WTC11 (cell line): ENCODE measurements at regions not wholly inside any gene's neighbourhood (a gene's known extent, or its start where the extent isn't known, plus 50 kb on each side); places are given as distances from the start of the nearest gene placed in this dataset.

ENCODE experiments used
- ATAC-seq: fragments of 200-7000 bp; cut with Tn5 transposase; 2 replicates; pipeline ENCODE4 v1.10.0; 2021; ENCODE audit warnings: mild to moderate bottlenecking, moderate library complexity
- CTCF ChIA-PET: fragments of 300-600 bp; sonication (Branson Sonifier 250); formaldehyde crosslinking; loops from one replicate; lab custom pipeline; 2021; ENCODE audit warnings: antibody characterized with exemption; lab: Charles Lee
- POLR2A ChIA-PET: fragments of 350-600 bp; sonication (Branson Sonifier 250); formaldehyde crosslinking; loops from one replicate; lab custom pipeline; 2021; ENCODE audit warnings: antibody characterized with exemption; lab: Charles Lee
- DNase-seq: peaks from one replicate; pipeline ENCODE4 v3.0.0; 2021; ENCODE audit warnings: low spot score
- H3K27ac Mint-ChIP-seq: 2 replicates; pipeline ENCODE4 v1.8.0; 2021; ENCODE audit warnings: mixed read lengths
- H3K27me3 Mint-ChIP-seq: 2 replicates; pipeline ENCODE4 v1.8.0; 2021; ENCODE audit warnings: low read depth, mild to moderate bottlenecking, moderate library complexity, mixed read lengths
- H3K36me3 Mint-ChIP-seq: 2 replicates; pipeline ENCODE4 v1.8.0; 2021; ENCODE audit warnings: mixed read lengths
- H3K4me1 Mint-ChIP-seq: 2 replicates; pipeline ENCODE4 v1.8.0; 2022; ENCODE audit warnings: mixed read lengths
- H3K4me3 Mint-ChIP-seq: 2 replicates; pipeline ENCODE4 v1.8.0; 2021; ENCODE audit warnings: mild to moderate bottlenecking, moderate library complexity, mixed read lengths
- H3K9me3 Mint-ChIP-seq: 2 replicates; pipeline ENCODE4 v1.8.0; 2021; ENCODE audit warnings: mixed read lengths
- FOXK1 ChIP-seq: sonication (generic); formaldehyde crosslinking; IDR thresholded peaks from 2 replicates; pipeline ENCODE4 v1.8.0; 2022; ENCODE audit warnings: mild to moderate bottlenecking, moderate library complexity, missing genetic modification reagents
- FOXP1 ChIP-seq: sonication (generic); formaldehyde crosslinking; IDR thresholded peaks from 2 replicates; pipeline ENCODE4 v1.8.0; 2022; ENCODE audit warnings: missing genetic modification reagents, mild to moderate bottlenecking, moderate library complexity, borderline replicate concordance
- IRF2 ChIP-seq: sonication (generic); formaldehyde crosslinking; IDR thresholded peaks from 2 replicates; pipeline ENCODE4 v1.8.0; 2022; ENCODE audit warnings: low read depth, missing genetic modification reagents, borderline replicate concordance
- MXD4 ChIP-seq: fragments of 250-450 bp; sonication (Bioruptor Pico); IDR thresholded peaks from 2 replicates; pipeline ENCODE4 v1.8.0; 2021; ENCODE audit warnings: mild to moderate bottlenecking, moderate library complexity, borderline replicate concordance
- NFE2L1 ChIP-seq: sonication (generic); formaldehyde crosslinking; IDR thresholded peaks from 2 replicates; pipeline ENCODE4 v1.8.1; 2023; ENCODE audit warnings: missing genetic modification reagents
- NR1H2 ChIP-seq: sonication (generic); formaldehyde crosslinking; IDR thresholded peaks from 2 replicates; pipeline ENCODE4 v1.9.0; 2021; ENCODE audit warnings: mild to moderate bottlenecking, moderate library complexity, missing genetic modification reagents
- NR3C1 ChIP-seq: sonication (generic); formaldehyde crosslinking; conservative IDR thresholded peaks from 2 replicates; pipeline ENCODE4 v1.8.1; 2023; ENCODE audit warnings: low read depth, mild to moderate bottlenecking, missing genetic modification reagents
- SMAD3 ChIP-seq: sonication (generic); formaldehyde crosslinking; IDR thresholded peaks from 2 replicates; pipeline ENCODE4 v1.8.0; 2022; ENCODE audit warnings: missing genetic modification reagents, mild to moderate bottlenecking, borderline replicate concordance
- TCF7 ChIP-seq: sonication (generic); formaldehyde crosslinking; IDR thresholded peaks from 2 replicates; pipeline ENCODE4 v1.8.0; 2022; ENCODE audit warnings: mild to moderate bottlenecking, low read depth, missing genetic modification reagents, moderate library complexity
- TEAD4 ChIP-seq: sonication (generic); formaldehyde crosslinking; IDR thresholded peaks from 2 replicates; pipeline ENCODE4 v1.8.0; 2022; ENCODE audit warnings: mild to moderate bottlenecking, missing genetic modification reagents
- TP53 ChIP-seq: sonication (generic); formaldehyde crosslinking; IDR thresholded peaks from 2 replicates; pipeline ENCODE4 v1.8.1; 2023; ENCODE audit warnings: mild to moderate bottlenecking, missing genetic modification reagents
- ZNF121 ChIP-seq: sonication (generic); formaldehyde crosslinking; IDR thresholded peaks from 2 replicates; pipeline ENCODE4 v1.8.0; 2023; ENCODE audit warnings: missing genetic modification reagents
- ZNF232 ChIP-seq: sonication (generic); formaldehyde crosslinking; IDR thresholded peaks from 2 replicates; pipeline ENCODE4 v1.8.0; 2022; ENCODE audit warnings: mild to moderate bottlenecking, missing genetic modification reagents
- ZNF263 ChIP-seq: sonication (generic); formaldehyde crosslinking; IDR thresholded peaks from 2 replicates; pipeline ENCODE4 v1.8.1; 2022; ENCODE audit warnings: low read depth, mild to moderate bottlenecking, moderate library complexity, missing genetic modification reagents
- TF ChIP-seq, protein P1 (sequence below): sonication (generic); formaldehyde crosslinking; IDR thresholded peaks from 2 replicates; pipeline ENCODE4 v1.8.0; 2022; ENCODE audit warnings: mild to moderate bottlenecking, missing genetic modification reagents
- TF ChIP-seq, protein P2 (sequence below): sonication (generic); formaldehyde crosslinking; IDR thresholded peaks from 2 replicates; pipeline ENCODE4 v1.8.0; 2022; ENCODE audit warnings: mild to moderate bottlenecking, missing genetic modification reagents
- TF ChIP-seq, protein P3 (sequence below): fragments of 250-450 bp; sonication (Bioruptor Pico); IDR thresholded peaks from 2 replicates; pipeline ENCODE4 v1.9.0; 2021; ENCODE audit warnings: moderate library complexity, mild to moderate bottlenecking, inconsistent platforms, borderline replicate concordance
- TF ChIP-seq, protein P4 (sequence below): sonication (generic); formaldehyde crosslinking; conservative IDR thresholded peaks from 2 replicates; pipeline ENCODE4 v1.8.1; 2022; ENCODE audit warnings: mild to moderate bottlenecking, missing genetic modification reagents
- TF ChIP-seq, protein P5 (sequence below): sonication (generic); formaldehyde crosslinking; IDR thresholded peaks from 2 replicates; pipeline ENCODE4 v1.8.0; 2022; ENCODE audit warnings: mild to moderate bottlenecking, missing genetic modification reagents
- TF ChIP-seq, protein P6 (sequence below): fragments of 250-450 bp; sonication (Bioruptor Pico); IDR thresholded peaks from 2 replicates; pipeline ENCODE4 v2.1.2; 2022; ENCODE audit warnings: mild to moderate bottlenecking, moderate library complexity
- TF ChIP-seq, protein P7 (sequence below): sonication (generic); formaldehyde crosslinking; IDR thresholded peaks from 2 replicates; pipeline ENCODE4 v1.8.1; 2022; ENCODE audit warnings: missing genetic modification reagents, borderline replicate concordance
- TF ChIP-seq, protein P8 (sequence below): fragments of 250-450 bp; sonication (Bioruptor Pico); IDR thresholded peaks from 2 replicates; pipeline ENCODE4 v1.8.0; 2021; ENCODE audit warnings: mild to moderate bottlenecking

DNA sequence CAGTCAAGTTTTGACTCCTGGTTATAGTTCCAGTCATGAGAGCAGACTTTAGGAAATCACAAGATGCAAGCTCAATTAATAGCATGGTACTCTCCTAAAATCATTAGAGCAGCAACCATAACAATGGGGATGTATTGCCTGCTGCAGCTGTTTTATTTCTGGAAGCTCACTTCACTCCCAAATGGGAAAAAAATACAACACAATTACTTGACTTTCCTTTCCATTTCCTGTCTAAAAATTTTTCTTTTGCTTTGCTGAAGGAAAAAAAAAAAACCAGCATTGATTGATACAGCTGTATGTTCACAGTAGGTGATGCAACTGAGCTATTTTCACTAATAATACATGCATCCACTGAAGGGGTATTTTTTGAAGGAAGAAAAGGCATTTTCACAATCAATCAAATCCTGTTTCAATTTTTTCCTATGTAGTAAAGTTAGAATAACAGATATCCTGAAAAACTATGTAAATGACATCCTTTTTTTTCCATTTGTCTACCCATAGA, 143.9 kb upstream of the NOVA1 start:
- no peak for ATAC-seq
- CTCF ChIA-PET: no interaction called here

DNA sequence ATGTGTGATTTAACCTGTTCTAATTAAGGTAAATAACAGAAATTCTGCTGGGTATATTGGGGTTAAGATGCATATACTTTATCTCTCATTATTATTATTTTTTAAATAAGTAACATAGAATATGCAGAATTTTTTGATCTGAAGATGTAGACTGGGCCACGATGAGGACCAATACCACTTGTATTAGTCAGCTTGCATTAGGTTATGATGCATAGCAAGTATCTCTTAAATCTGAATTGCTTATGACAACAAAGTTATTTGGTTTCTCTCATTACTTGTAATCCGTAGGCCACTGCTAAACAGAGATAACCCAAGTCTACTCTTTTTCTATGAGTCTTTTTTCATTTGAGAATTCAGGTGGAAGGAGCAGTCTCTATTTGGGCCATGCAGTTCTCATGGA, 145.5 kb upstream of the NOVA1 start:
- CTCF ChIA-PET: no interaction called here

More for the DNA sequence above, 143.9 kb upstream of the NOVA1 start:
- Mint-ChIP-seq H3K4me1 (no peaks in the 10 kb centered on the region), H3K27me3 (no peaks in the 10 kb centered on the region), H3K27ac (no peak overlapping the region), H3K36me3 (no peaks in the 10 kb centered on the region), H3K4me3 (no peak overlapping the region), H3K9me3 (no peaks in the 10 kb centered on the region)
- POLR2A ChIA-PET: interaction anchor here (1.0 kb wide), 1 partner anchor 14 kb away, joined by 3 read pairs; no protein-coding TSS in a partner anchor
- no peak for DNase-seq
- TF ChIP-seq, protein P1, sequence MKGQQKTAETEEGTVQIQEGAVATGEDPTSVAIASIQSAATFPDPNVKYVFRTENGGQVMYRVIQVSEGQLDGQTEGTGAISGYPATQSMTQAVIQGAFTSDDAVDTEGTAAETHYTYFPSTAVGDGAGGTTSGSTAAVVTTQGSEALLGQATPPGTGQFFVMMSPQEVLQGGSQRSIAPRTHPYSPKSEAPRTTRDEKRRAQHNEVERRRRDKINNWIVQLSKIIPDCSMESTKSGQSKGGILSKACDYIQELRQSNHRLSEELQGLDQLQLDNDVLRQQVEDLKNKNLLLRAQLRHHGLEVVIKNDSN (CRISPR knock-in tag): no peak
- TF ChIP-seq IRF2 (CRISPR knock-in tag) (no peak), ZNF121 (no peak), FOXP1 (CRISPR knock-in tag) (no peak), NR1H2 (CRISPR knock-in tag) (no peak), TEAD4 (CRISPR knock-in tag) (no peak)
- TF ChIP-seq, protein P2, sequence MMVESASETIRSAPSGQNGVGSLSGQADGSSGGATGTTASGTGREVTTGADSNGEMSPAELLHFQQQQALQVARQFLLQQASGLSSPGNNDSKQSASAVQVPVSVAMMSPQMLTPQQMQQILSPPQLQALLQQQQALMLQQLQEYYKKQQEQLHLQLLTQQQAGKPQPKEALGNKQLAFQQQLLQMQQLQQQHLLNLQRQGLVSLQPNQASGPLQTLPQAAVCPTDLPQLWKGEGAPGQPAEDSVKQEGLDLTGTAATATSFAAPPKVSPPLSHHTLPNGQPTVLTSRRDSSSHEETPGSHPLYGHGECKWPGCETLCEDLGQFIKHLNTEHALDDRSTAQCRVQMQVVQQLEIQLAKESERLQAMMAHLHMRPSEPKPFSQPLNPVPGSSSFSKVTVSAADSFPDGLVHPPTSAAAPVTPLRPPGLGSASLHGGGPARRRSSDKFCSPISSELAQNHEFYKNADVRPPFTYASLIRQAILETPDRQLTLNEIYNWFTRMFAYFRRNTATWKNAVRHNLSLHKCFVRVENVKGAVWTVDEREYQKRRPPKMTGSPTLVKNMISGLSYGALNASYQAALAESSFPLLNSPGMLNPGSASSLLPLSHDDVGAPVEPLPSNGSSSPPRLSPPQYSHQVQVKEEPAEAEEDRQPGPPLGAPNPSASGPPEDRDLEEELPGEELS (CRISPR knock-in tag): no peak
- TF ChIP-seq, protein P3, sequence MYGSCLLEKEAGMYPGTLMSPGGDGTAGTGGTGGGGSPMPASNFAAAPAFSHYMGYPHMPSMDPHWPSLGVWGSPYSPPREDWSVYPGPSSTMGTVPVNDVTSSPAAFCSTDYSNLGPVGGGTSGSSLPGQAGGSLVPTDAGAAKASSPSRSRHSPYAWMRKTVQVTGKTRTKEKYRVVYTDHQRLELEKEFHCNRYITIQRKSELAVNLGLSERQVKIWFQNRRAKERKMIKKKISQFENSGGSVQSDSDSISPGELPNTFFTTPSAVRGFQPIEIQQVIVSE (CRISPR knock-in tag): no peak
- TF ChIP-seq, protein P4, sequence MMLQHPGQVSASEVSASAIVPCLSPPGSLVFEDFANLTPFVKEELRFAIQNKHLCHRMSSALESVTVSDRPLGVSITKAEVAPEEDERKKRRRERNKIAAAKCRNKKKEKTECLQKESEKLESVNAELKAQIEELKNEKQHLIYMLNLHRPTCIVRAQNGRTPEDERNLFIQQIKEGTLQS: no peak
- TF ChIP-seq, protein P5, sequence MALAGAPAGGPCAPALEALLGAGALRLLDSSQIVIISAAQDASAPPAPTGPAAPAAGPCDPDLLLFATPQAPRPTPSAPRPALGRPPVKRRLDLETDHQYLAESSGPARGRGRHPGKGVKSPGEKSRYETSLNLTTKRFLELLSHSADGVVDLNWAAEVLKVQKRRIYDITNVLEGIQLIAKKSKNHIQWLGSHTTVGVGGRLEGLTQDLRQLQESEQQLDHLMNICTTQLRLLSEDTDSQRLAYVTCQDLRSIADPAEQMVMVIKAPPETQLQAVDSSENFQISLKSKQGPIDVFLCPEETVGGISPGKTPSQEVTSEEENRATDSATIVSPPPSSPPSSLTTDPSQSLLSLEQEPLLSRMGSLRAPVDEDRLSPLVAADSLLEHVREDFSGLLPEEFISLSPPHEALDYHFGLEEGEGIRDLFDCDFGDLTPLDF (CRISPR knock-in tag): no peak
- TF ChIP-seq, protein P6, sequence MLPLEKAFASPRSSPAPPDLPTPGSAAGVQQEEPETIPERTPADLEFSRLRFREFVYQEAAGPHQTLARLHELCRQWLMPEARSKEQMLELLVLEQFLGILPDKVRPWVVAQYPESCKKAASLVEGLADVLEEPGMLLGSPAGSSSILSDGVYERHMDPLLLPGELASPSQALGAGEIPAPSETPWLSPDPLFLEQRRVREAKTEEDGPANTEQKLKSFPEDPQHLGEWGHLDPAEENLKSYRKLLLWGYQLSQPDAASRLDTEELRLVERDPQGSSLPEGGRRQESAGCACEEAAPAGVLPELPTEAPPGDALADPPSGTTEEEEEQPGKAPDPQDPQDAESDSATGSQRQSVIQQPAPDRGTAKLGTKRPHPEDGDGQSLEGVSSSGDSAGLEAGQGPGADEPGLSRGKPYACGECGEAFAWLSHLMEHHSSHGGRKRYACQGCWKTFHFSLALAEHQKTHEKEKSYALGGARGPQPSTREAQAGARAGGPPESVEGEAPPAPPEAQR (CRISPR knock-in tag): no peak
- TF ChIP-seq, all 79 proteins: peak for 0

More for the DNA sequence above, 145.5 kb upstream of the NOVA1 start:
- Mint-ChIP-seq H3K27ac (no peak overlapping the region), H3K27me3 (no peaks in the 10 kb centered on the region), H3K9me3 (no peaks in the 10 kb centered on the region), H3K36me3 (no peaks in the 10 kb centered on the region), H3K4me3 (no peak overlapping the region), H3K4me1 (no peaks in the 10 kb centered on the region)
- POLR2A ChIA-PET: no interaction called here
- DNase-seq (no peak), ATAC-seq (no peak)
- TF ChIP-seq MXD4 (no peak), NFE2L1 (CRISPR knock-in tag) (no peak), IRF2 (CRISPR knock-in tag) (no peak), TP53 (CRISPR knock-in tag) (no peak), ZNF263 (no peak), ZNF232 (CRISPR knock-in tag) (no peak), TCF7 (no peak), FOXK1 (CRISPR knock-in tag) (no peak), NR3C1 (no peak), SMAD3 (CRISPR knock-in tag) (no peak)
- TF ChIP-seq, protein P7, sequence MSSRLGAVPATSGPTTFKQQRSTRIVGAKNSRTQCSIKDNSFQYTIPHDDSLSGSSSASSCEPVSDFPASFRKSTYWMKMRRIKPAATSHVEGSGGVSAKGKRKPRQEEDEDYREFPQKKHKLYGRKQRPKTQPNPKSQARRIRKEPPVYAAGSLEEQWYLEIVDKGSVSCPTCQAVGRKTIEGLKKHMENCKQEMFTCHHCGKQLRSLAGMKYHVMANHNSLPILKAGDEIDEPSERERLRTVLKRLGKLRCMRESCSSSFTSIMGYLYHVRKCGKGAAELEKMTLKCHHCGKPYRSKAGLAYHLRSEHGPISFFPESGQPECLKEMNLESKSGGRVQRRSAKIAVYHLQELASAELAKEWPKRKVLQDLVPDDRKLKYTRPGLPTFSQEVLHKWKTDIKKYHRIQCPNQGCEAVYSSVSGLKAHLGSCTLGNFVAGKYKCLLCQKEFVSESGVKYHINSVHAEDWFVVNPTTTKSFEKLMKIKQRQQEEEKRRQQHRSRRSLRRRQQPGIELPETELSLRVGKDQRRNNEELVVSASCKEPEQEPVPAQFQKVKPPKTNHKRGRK (CRISPR knock-in tag): no peak
- TF ChIP-seq, protein P8, sequence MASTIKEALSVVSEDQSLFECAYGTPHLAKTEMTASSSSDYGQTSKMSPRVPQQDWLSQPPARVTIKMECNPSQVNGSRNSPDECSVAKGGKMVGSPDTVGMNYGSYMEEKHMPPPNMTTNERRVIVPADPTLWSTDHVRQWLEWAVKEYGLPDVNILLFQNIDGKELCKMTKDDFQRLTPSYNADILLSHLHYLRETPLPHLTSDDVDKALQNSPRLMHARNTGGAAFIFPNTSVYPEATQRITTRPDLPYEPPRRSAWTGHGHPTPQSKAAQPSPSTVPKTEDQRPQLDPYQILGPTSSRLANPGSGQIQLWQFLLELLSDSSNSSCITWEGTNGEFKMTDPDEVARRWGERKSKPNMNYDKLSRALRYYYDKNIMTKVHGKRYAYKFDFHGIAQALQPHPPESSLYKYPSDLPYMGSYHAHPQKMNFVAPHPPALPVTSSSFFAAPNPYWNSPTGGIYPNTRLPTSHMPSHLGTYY: no peak
